GM21825 (cell line): ENCODE measurements at regions not wholly inside any gene's neighbourhood (a gene's known extent, or its start where the extent isn't known, plus 50 kb on each side); places are given as distances from the start of the nearest gene placed in this dataset.

Experiments
- ATAC-seq: cut with Tn5 transposase; IDR thresholded peaks from one replicate; pipeline ENCODE4 v1.9.1; 2021; ENCODE audit warnings: mild to moderate bottlenecking, moderate library complexity; ENCODE audit not compliant: unreplicated experiment

GRCh38 chr6:91132461-91132860, 545.6 kb upstream of the MAP3K7 start:
- no peak for ATAC-seq

- no peak for ATAC-seq
These were observed 543.3 kb upstream of the MAP3K7 start for GRCh38 chr6:91130126-91130525.

- ATAC-seq, result no peak
These were observed 540.9 kb upstream of the MAP3K7 start for GRCh38 chr6:91127752-91128151.

- ATAC-seq, result no peak
These were observed 540.0 kb upstream of the MAP3K7 start for GRCh38 chr6:91126876-91127275.

- no peak for ATAC-seq
These were observed 530.7 kb upstream of the MAP3K7 start for GRCh38 chr6:91117550-91117949.

- no peak for ATAC-seq
These were observed 527.3 kb upstream of the MAP3K7 start for GRCh38 chr6:91114123-91114708.

GRCh38 chr6:91106083-91106482, 519.2 kb upstream of the MAP3K7 start:
- ATAC-seq, result no peak

- no peak for ATAC-seq
These were observed 518.7 kb upstream of the MAP3K7 start for GRCh38 chr6:91105532-91105931.

- ATAC-seq, result no peak
These were observed 512.6 kb upstream of the MAP3K7 start for GRCh38 chr6:91099479-91099878.

GRCh38 chr6:91098006-91098405, 511.1 kb upstream of the MAP3K7 start:
- ATAC-seq, result no peak

- ATAC-seq, result no peak
These were observed 510.5 kb upstream of the MAP3K7 start for GRCh38 chr6:91097364-91097763.

- ATAC-seq, result no peak
These were observed 508.1 kb upstream of the MAP3K7 start for GRCh38 chr6:91094806-91095475.

- no peak for ATAC-seq
These were observed 507.5 kb upstream of the MAP3K7 start for GRCh38 chr6:91094341-91094740.

GRCh38 chr6:91088976-91089375, 502.1 kb upstream of the MAP3K7 start:
- ATAC-seq, result no peak

- ATAC-seq, result no peak
These were observed 501.6 kb upstream of the MAP3K7 start for GRCh38 chr6:91088515-91088914.

- ATAC-seq, result no peak
These were observed 501.0 kb upstream of the MAP3K7 start for GRCh38 chr6:91087908-91088307.

GRCh38 chr6:91083211-91083610, 496.3 kb upstream of the MAP3K7 start:
- no peak for ATAC-seq

GRCh38 chr6:91082311-91082832, 495.5 kb upstream of the MAP3K7 start:
- no peak for ATAC-seq

GRCh38 chr6:91081452-91082067, 494.7 kb upstream of the MAP3K7 start:
- ATAC-seq, result no peak

GRCh38 chr6:91080871-91081270, 494.0 kb upstream of the MAP3K7 start:
- no peak for ATAC-seq

- no peak for ATAC-seq
These were observed 493.1 kb upstream of the MAP3K7 start for GRCh38 chr6:91079969-91080368.
